Neural progenitor cell (in vitro differentiated cells): ENCODE measurements at regions not wholly inside any gene's neighbourhood (a gene's known extent, or its start where the extent isn't known, plus 50 kb on each side); places are given as distances from the start of the nearest gene placed in this dataset.

ENCODE experiments used
- CTCF ChIP-seq: fragments of 200-600 bp; sonication (generic); IDR thresholded peaks from 2 replicates; pipeline ENCODE4 v1.5.1; 2017; ENCODE audit warnings: antibody characterized with exemption, mild to moderate bottlenecking
- EZH2 ChIP-seq: fragments of 200-600 bp; sonication (generic); IDR thresholded peaks from 2 replicates; pipeline ENCODE4 v1.6.1; 2017; ENCODE audit warnings: antibody characterized with exemption, mild to moderate bottlenecking, moderate library complexity

GRCh38 chr5:14032918-14033317 lies 88.4 kb upstream of the DNAH5 start:
- TF ChIP-seq EZH2 (no peak), CTCF (no peak)
